Endothelial cell of hepatic sinusoid (primary cell): ENCODE measurements at regions not wholly inside any gene's neighbourhood (a gene's known extent, or its start where the extent isn't known, plus 50 kb on each side); places are given as distances from the start of the nearest gene placed in this dataset.
"Not testable (repeated sequence)": the region's sequence is repeated elsewhere in the genome, so short reads cannot be mapped to it uniquely, and the experiment has no call there.

Experiments
- in situ Hi-C: cut with HindIII; loops from 2 replicates; pipeline ENCODE4 v1.10.0; 2017; ENCODE audit warnings: low sequenced_read_pairs

- in situ Hi-C loops, result not testable (repeated sequence)
Measured at GRCh38 chr11:87494026-87494425, 456.3 kb downstream of the TMEM135 start.

- in situ Hi-C loops, result no loop called here
Measured at GRCh38 chr11:87493516-87493915, 455.8 kb downstream of the TMEM135 start.

GRCh38 chr11:87491381-87491780 lies 453.6 kb downstream of the TMEM135 start:
- in situ Hi-C loops, result no loop called here

- in situ Hi-C loops, result no loop called here
Measured at GRCh38 chr11:87490671-87491070, 452.9 kb downstream of the TMEM135 start.

GRCh38 chr11:87484566-87484965 lies 446.8 kb downstream of the TMEM135 start:
- in situ Hi-C loops, result no loop called here

GRCh38 chr11:87477321-87477720 lies 439.6 kb downstream of the TMEM135 start:
- in situ Hi-C loops, result no loop called here

- in situ Hi-C loops, result no loop called here
Measured at GRCh38 chr11:87473174-87473573, 435.4 kb downstream of the TMEM135 start.

GRCh38 chr11:87466223-87466622 lies 428.5 kb downstream of the TMEM135 start:
- in situ Hi-C loops, result no loop called here

- in situ Hi-C loops, result no loop called here
Measured at GRCh38 chr11:87465716-87466115, 428.0 kb downstream of the TMEM135 start.

- in situ Hi-C loops, result no loop called here
Measured at GRCh38 chr11:87463486-87464102, 425.9 kb downstream of the TMEM135 start.

- in situ Hi-C loops, result no loop called here
Measured at GRCh38 chr11:87462171-87462570, 424.4 kb downstream of the TMEM135 start.

- in situ Hi-C loops, result no loop called here
Measured at GRCh38 chr11:87460842-87461637, 423.3 kb downstream of the TMEM135 start.

- in situ Hi-C loops, result no loop called here
Measured at GRCh38 chr11:87460279-87460678, 422.5 kb downstream of the TMEM135 start.

- in situ Hi-C loops, result no loop called here
Measured at GRCh38 chr11:87459351-87459750, 421.6 kb downstream of the TMEM135 start.

GRCh38 chr11:87456499-87456898 lies 418.8 kb downstream of the TMEM135 start:
- in situ Hi-C loops, result no loop called here

- in situ Hi-C loops, result no loop called here
Measured at GRCh38 chr11:87455180-87455579, 417.4 kb downstream of the TMEM135 start.

GRCh38 chr11:87454241-87454640 lies 416.5 kb downstream of the TMEM135 start:
- in situ Hi-C loops, result no loop called here

GRCh38 chr11:87453531-87454089 lies 415.9 kb downstream of the TMEM135 start:
- in situ Hi-C loops, result no loop called here

GRCh38 chr11:87452025-87452424 lies 414.3 kb downstream of the TMEM135 start:
- in situ Hi-C loops, result not testable (repeated sequence)

- in situ Hi-C loops, result no loop called here
Measured at GRCh38 chr11:87451395-87451794, 413.7 kb downstream of the TMEM135 start.

GRCh38 chr11:87447606-87448005 lies 409.9 kb downstream of the TMEM135 start:
- in situ Hi-C loops, result no loop called here

- in situ Hi-C loops, result no loop called here
Measured at GRCh38 chr11:87444993-87445392, 407.3 kb downstream of the TMEM135 start.
